PC-3 (cell line): ENCODE measurements at regions not wholly inside any gene's neighbourhood (a gene's known extent, or its start where the extent isn't known, plus 50 kb on each side); places are given as distances from the start of the nearest gene placed in this dataset.

Experiments
- CTCF ChIP-seq: fragments of 300-600 bp; sonication (generic); conservative IDR thresholded peaks from 2 replicates; pipeline ENCODE4 v1.5.1; 2017; ENCODE audit warnings: antibody characterized with exemption, low read depth, mild to moderate bottlenecking, low read length
- EZH2phosphoT487 ChIP-seq: fragments of 300-600 bp; sonication (generic); IDR thresholded peaks from 2 replicates; pipeline ENCODE4 v1.6.1; 2018; ENCODE audit warnings: mild to moderate bottlenecking, antibody characterized with exemption, low read length, borderline replicate concordance

GRCh38 chr7:5139998-5140397 lies 50.0 kb upstream of the WIPI2 start:
- peak; percentile 49 for TF ChIP-seq CTCF
- no peak for TF ChIP-seq EZH2phosphoT487
